B cell (primary cell): ENCODE measurements at regions not wholly inside any gene's neighbourhood (a gene's known extent, or its start where the extent isn't known, plus 50 kb on each side); places are given as distances from the start of the nearest gene placed in this dataset.
A peak's percentile ranks its signal among the peaks of the same experiment; 100 is the strongest.

Experiments
- ATAC-seq: fragments of 200-7000 bp; cut with Tn5 transposase; one replicate; pipeline ENCODE4 v1.10.0; 2021; ENCODE audit warnings: low read depth, mild to moderate bottlenecking, moderate number of reproducible peaks, moderate library complexity
- CTCF ChIA-PET: fragments of 350-600 bp; sonication (Branson Sonifier 250); formaldehyde crosslinking; loops from one replicate; lab custom pipeline; 2021; ENCODE audit warnings: antibody characterized with exemption, inconsistent platforms; lab: Charles Lee
- POLR2A ChIA-PET: fragments of 350-600 bp; sonication (Branson Sonifier 250); formaldehyde crosslinking; loops from one replicate; lab custom pipeline; 2021; ENCODE audit warnings: antibody characterized with exemption; lab: Charles Lee
- DNase-seq: peaks from one replicate; pipeline ENCODE4 v3.0.0; 2013
- H2AFZ ChIP-seq: 2 replicates; pipeline ENCODE4 v1.6.1; 2012; ENCODE audit warnings: mild to moderate bottlenecking, low read depth, low read length; ENCODE audit not compliant: insufficient read depth, poor library complexity, severe bottlenecking
- H3K27ac ChIP-seq, 2 donors: 1 replicate in 1 of 2; 2 replicates in 1 of 2; pipeline ENCODE4 v1.5.1; 2012 to 2013; ENCODE audit warnings: low read length in 2 of 2, mild to moderate bottlenecking in 2 of 2, moderate library complexity in 1 of 2
- H3K27me3 ChIP-seq, 4 experiments: fragments of 200-600 bp in 1 of 4; sonication (generic) in 1 of 4; replicated peaks in 1 of 4; 1 replicate in 2 of 4; 2 replicates in 2 of 4; pipeline versions ENCODE4 v1.6.1 to v1.7.0; 2013 to 2016; ENCODE audit warnings: low read length in 3 of 4, mild to moderate bottlenecking in 2 of 4, mixed read lengths in 1 of 4, moderate library complexity in 1 of 4; ENCODE audit not compliant: insufficient read depth in 4 of 4, control insufficient read depth in 3 of 4; ENCODE audit errors: control extremely low read depth in 1 of 4
- H3K36me3 ChIP-seq, 2 experiments: replicated peaks in 1 of 2; 1 replicate in 1 of 2; 2 replicates in 1 of 2; pipeline versions ENCODE4 v1.6.1 to v1.7.1; 2013; ENCODE audit warnings: low read length in 1 of 2; ENCODE audit not compliant: insufficient read depth in 2 of 2, control insufficient read depth in 1 of 2; ENCODE audit errors: control extremely low read depth in 1 of 2, extremely low read depth in 1 of 2
- H3K4me1 ChIP-seq, 2 donors: fragments of 200-600 bp in 1 of 2; sonication (generic) in 1 of 2; 1 replicate in 1 of 2; 2 replicates in 1 of 2; pipeline versions ENCODE4 v1.5.1 to v1.6.1; 2013 to 2017; ENCODE audit warnings: low read length in 2 of 2; ENCODE audit not compliant: control insufficient read depth in 2 of 2, insufficient read depth in 2 of 2
- H3K4me2 ChIP-seq: replicated peaks from 2 replicates; pipeline ENCODE3; 2012; ENCODE audit warnings: mild to moderate bottlenecking, low read depth, low read length; ENCODE audit not compliant: poor library complexity, severe bottlenecking
- H3K4me3 ChIP-seq, 5 experiments: fragments of 200-600 bp in 1 of 5; sonication (generic) in 1 of 5; 1 replicate in 3 of 5; 2 replicates in 2 of 5; pipeline versions ENCODE4 v1.5.1 to v1.7.0; 2011 to 2016; ENCODE audit warnings: low read length in 4 of 5, mild to moderate bottlenecking in 4 of 5, low read depth in 2 of 5, control low read depth in 1 of 5, moderate library complexity in 1 of 5; ENCODE audit not compliant: insufficient read depth in 1 of 5; ENCODE audit errors: control extremely low read depth in 1 of 5, extremely low read depth in 1 of 5
- H3K79me2 ChIP-seq: fragments of 200-600 bp; sonication (generic); one replicate; pipeline ENCODE4 v1.6.0; 2016; ENCODE audit warnings: low read length; ENCODE audit not compliant: control insufficient read depth, insufficient read depth
- H3K9ac ChIP-seq: fragments of 200-600 bp; sonication (generic); 2 replicates; pipeline ENCODE4 v1.6.1; 2017; ENCODE audit warnings: mild to moderate bottlenecking, low read length, moderate library complexity
- H3K9me3 ChIP-seq, 3 donors: one replicate each; pipeline versions ENCODE4 v1.6.1 to v1.7.1; 2013; ENCODE audit warnings: low read length in 2 of 3; ENCODE audit not compliant: control insufficient read depth in 2 of 3, insufficient read depth in 1 of 3; ENCODE audit errors: control extremely low read depth in 1 of 3
- H4K20me1 ChIP-seq: 2 replicates; pipeline ENCODE4 v1.6.0; 2012; ENCODE audit warnings: mild to moderate bottlenecking, low read length; ENCODE audit not compliant: insufficient read depth, control insufficient read depth, poor library complexity, severe bottlenecking
- H3K27ac Mint-ChIP-seq: one replicate; pipeline ENCODE4 v1.8.0; 2021; ENCODE audit warnings: mixed read lengths
- H3K27me3 Mint-ChIP-seq: one replicate; pipeline ENCODE4 v1.8.0; 2021; ENCODE audit warnings: mixed read lengths
- H3K4me1 Mint-ChIP-seq: one replicate; pipeline ENCODE4 v1.8.0; 2021; ENCODE audit warnings: mixed read lengths
- H3K4me3 Mint-ChIP-seq: one replicate; pipeline ENCODE4 v1.8.0; 2021; ENCODE audit warnings: mixed read lengths
- H3K9me3 Mint-ChIP-seq: one replicate; pipeline ENCODE4 v1.8.0; 2022; ENCODE audit warnings: mixed read lengths; ENCODE audit not compliant: insufficient read depth
- CTCF ChIP-seq: fragments of 200-600 bp; IDR thresholded peaks from one replicate; pipeline ENCODE4 v1.8.0; 2022; ENCODE audit warnings: antibody characterized with exemption, mild to moderate bottlenecking
- EZH2 ChIP-seq: IDR thresholded peaks from 2 replicates; pipeline ENCODE4 v1.6.1; 2012; ENCODE audit warnings: borderline replicate concordance, low read depth, mild to moderate bottlenecking, moderate library complexity, low read length; ENCODE audit not compliant: insufficient read depth, poor library complexity, severe bottlenecking
- WGBS: methylation state at CpG from one replicate; pipeline ENCODE4 v1.1.5; 2013; ENCODE audit warnings: missing lambda C conversion rate; ENCODE audit not compliant: insufficient coverage; 5-methylcytosine and 5-hydroxymethylcytosine counted together
- intact Hi-C: fragments of 100-400 bp; cut with micrococcal nuclease; formaldehyde crosslinking; loops from one replicate; pipeline ENCODE4 v1.10.0; 2022

GRCh38 chr5:40191150-40191549, 488.6 kb upstream of the PTGER4 start:
- ChIA-PET CTCF (no interaction called here), POLR2A (no interaction called here)
- no peaks in the 10 kb centered on the region for H3K79me2 ChIP-seq
- no peak overlapping the region for H3K27ac Mint-ChIP-seq
- H3K4me3 Mint-ChIP-seq, result no peak overlapping the region
- no peaks in the 10 kb centered on the region for H3K36me3 ChIP-seq
- no peaks in the 10 kb centered on the region for H3K27me3 Mint-ChIP-seq
- no peak overlapping the region for H3K27ac ChIP-seq
- no peak overlapping the region for H3K4me2 ChIP-seq
- 92% methylated on average over 2 of the region's 4 CpGs for WGBS
- H4K20me1 ChIP-seq, result no peaks in the 10 kb centered on the region
- no peaks in the 10 kb centered on the region for H3K27me3 ChIP-seq
- no peaks in the 10 kb centered on the region for H3K4me1 ChIP-seq
- H3K4me1 Mint-ChIP-seq, result no peaks in the 10 kb centered on the region
- no peaks in the 10 kb centered on the region for H3K9me3 Mint-ChIP-seq
- H3K4me3 ChIP-seq, result no peak overlapping the region
- intact Hi-C loops, result no loop called here
- H3K9ac ChIP-seq, result no peak overlapping the region
- no peak for TF ChIP-seq EZH2
- TF ChIP-seq CTCF, result no peak
- DNase-seq, result no peak
- H3K9me3 ChIP-seq, result peaks cover 0 to 2% (median 0%) of the 10 kb centered on the region in 3 donors
- no peak for ATAC-seq
- peak overlapping the region; percentile 20 for H2AFZ ChIP-seq

GRCh38 chr5:40172721-40173120, 507.0 kb upstream of the PTGER4 start:
- H4K20me1 ChIP-seq, result no peaks in the 10 kb centered on the region
- DNase-seq (no peak), ATAC-seq (no peak)
- CTCF ChIA-PET, result no interaction called here
- Mint-ChIP-seq H3K27me3 (no peaks in the 10 kb centered on the region), H3K4me1 (no peaks in the 10 kb centered on the region), H3K9me3 (peaks cover 14% of the 10 kb centered on the region), H3K4me3 (no peak overlapping the region), H3K27ac (no peak overlapping the region)
- no peak overlapping the region for H2AFZ ChIP-seq
- H3K36me3 ChIP-seq, result no peaks in the 10 kb centered on the region
- H3K9me3 ChIP-seq, result peaks cover 5 to 9% (median 5%) of the 10 kb centered on the region in 3 donors
- TF ChIP-seq CTCF (no peak), EZH2 (no peak)
- no peak overlapping the region for H3K4me2 ChIP-seq
- H3K9ac ChIP-seq, result no peak overlapping the region
- no peaks in the 10 kb centered on the region for H3K79me2 ChIP-seq
- H3K4me1 ChIP-seq, result no peaks in the 10 kb centered on the region
- POLR2A ChIA-PET, result no interaction called here
- H3K27ac ChIP-seq, result no peak overlapping the region
- no peaks in the 10 kb centered on the region for H3K27me3 ChIP-seq
- intact Hi-C loops, result no loop called here
- H3K4me3 ChIP-seq, result no peak overlapping the region
